PFSK-1 (cell line): ENCODE measurements at regions not wholly inside any gene's neighbourhood (a gene's known extent, or its start where the extent isn't known, plus 50 kb on each side); places are given as distances from the start of the nearest gene placed in this dataset.

Experiments used
- FOXP2 ChIP-seq: optimal IDR thresholded peaks from 2 replicates; pipeline ENCODE3; 2011; ENCODE audit warnings: borderline replicate concordance, control low read depth, inconsistent platforms; ENCODE audit not compliant: insufficient read depth; ENCODE audit errors: extremely low read length, extremely low read depth
- POLR2AphosphoS5 ChIP-seq: IDR thresholded peaks from 2 replicates; pipeline ENCODE4 v1.6.1; 2012; ENCODE audit warnings: low read depth, mild to moderate bottlenecking, control low read depth, low read length, moderate library complexity
- REST ChIP-seq, 2 experiments: IDR thresholded peaks; 2 replicates each; pipeline versions ENCODE4 v1.6.1 to v1.8.0; 2011 to 2012; ENCODE audit warnings: low read depth in 2 of 2, low read length in 2 of 2, control low read depth in 1 of 2, inconsistent platforms in 1 of 2, mild to moderate bottlenecking in 1 of 2, moderate library complexity in 1 of 2; ENCODE audit not compliant: insufficient read depth in 1 of 2
- SIN3A ChIP-seq: IDR thresholded peaks from 2 replicates; pipeline ENCODE4 v1.6.1; 2012; ENCODE audit warnings: mild to moderate bottlenecking, low read length, moderate library complexity, borderline replicate concordance; ENCODE audit not compliant: insufficient read depth
- TAF1 ChIP-seq: IDR thresholded peaks from 2 replicates; pipeline ENCODE4 v1.6.1; 2012; ENCODE audit warnings: low read length, control low read depth, borderline replicate concordance; ENCODE audit not compliant: insufficient read depth

- TF ChIP-seq SIN3A (no peak), TAF1 (no peak), FOXP2 (no peak), REST (IDR thresholded peaks at IDR 0.05; ENCODE audit: insufficient read depth in 1 of 2, low read depth in 2 of 2, low read length in 2 of 2) (no peak), POLR2AphosphoS5 (no peak)
Observed at GRCh38 chr19:31530781-31531180, 181.5 kb upstream of the TSHZ3 start.

- TF ChIP-seq SIN3A: no peak
- no peak for TF ChIP-seq TAF1
- no peak for TF ChIP-seq FOXP2
- no peak for TF ChIP-seq POLR2AphosphoS5
- TF ChIP-seq REST (IDR thresholded peaks at IDR 0.05; ENCODE audit: insufficient read depth in 1 of 2, low read depth in 2 of 2, low read length in 2 of 2): no peak
Observed at GRCh38 chr19:31531326-31531725, 182.1 kb upstream of the TSHZ3 start.

GRCh38 chr19:31532034-31532433 lies 182.8 kb upstream of the TSHZ3 start:
- TF ChIP-seq FOXP2 (no peak), TAF1 (no peak), POLR2AphosphoS5 (no peak), REST (IDR thresholded peaks at IDR 0.05; ENCODE audit: insufficient read depth in 1 of 2, low read depth in 2 of 2, low read length in 2 of 2) (no peak), SIN3A (no peak)

- TF ChIP-seq REST (IDR thresholded peaks at IDR 0.05; ENCODE audit: insufficient read depth in 1 of 2, low read depth in 2 of 2, low read length in 2 of 2) (no peak), FOXP2 (no peak), TAF1 (no peak), SIN3A (no peak)
Observed at GRCh38 chr19:31533114-31533513, 183.9 kb upstream of the TSHZ3 start.

GRCh38 chr19:31534231-31534630 lies 185.0 kb upstream of the TSHZ3 start:
- TF ChIP-seq POLR2AphosphoS5 (no peak), SIN3A (no peak), REST (IDR thresholded peaks at IDR 0.05; ENCODE audit: insufficient read depth in 1 of 2, low read depth in 2 of 2, low read length in 2 of 2) (no peak), TAF1 (no peak), FOXP2 (no peak)
